ENCODE measurements at regions not wholly inside any gene's neighbourhood (a gene's known extent, or its start where the extent isn't known, plus 50 kb on each side); places are given as distances from the start of the nearest gene placed in this dataset.

DNA sequence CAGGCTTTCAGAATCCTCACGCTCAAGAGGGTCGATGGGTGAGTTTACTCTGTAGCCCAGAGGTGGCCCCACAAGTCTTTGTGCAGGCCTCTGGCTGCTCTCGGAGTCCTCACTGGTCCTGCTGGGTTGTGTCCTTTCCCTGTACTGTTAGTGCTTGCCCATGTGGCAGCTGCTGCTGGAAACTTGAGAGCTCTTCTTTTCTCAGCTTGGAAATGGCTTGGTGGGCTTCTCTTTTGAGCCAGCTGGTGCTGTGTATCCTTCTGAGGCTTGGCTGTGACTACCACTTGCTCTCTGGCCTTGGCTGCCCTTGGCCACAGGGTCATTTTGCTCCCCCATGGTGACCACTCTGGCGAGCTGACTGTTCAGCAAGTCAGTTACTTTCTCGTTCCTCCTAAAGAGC lies 82.2 kb upstream of the LMO4 start:
- H3K9me3 Mint-ChIP-seq: peaks cover 8% of the 10 kb centered on the region
- H3K4me1 Mint-ChIP-seq: peaks cover 5% of the 10 kb centered on the region
- no peaks in the 10 kb centered on the region for H3K36me3 Mint-ChIP-seq (ENCODE audit: low read depth)
- peaks cover 7% of the 10 kb centered on the region for H3K27me3 Mint-ChIP-seq (ENCODE audit: low read depth, poor library complexity)
- TF ChIP-seq, protein P1, sequence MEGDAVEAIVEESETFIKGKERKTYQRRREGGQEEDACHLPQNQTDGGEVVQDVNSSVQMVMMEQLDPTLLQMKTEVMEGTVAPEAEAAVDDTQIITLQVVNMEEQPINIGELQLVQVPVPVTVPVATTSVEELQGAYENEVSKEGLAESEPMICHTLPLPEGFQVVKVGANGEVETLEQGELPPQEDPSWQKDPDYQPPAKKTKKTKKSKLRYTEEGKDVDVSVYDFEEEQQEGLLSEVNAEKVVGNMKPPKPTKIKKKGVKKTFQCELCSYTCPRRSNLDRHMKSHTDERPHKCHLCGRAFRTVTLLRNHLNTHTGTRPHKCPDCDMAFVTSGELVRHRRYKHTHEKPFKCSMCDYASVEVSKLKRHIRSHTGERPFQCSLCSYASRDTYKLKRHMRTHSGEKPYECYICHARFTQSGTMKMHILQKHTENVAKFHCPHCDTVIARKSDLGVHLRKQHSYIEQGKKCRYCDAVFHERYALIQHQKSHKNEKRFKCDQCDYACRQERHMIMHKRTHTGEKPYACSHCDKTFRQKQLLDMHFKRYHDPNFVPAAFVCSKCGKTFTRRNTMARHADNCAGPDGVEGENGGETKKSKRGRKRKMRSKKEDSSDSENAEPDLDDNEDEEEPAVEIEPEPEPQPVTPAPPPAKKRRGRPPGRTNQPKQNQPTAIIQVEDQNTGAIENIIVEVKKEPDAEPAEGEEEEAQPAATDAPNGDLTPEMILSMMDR (IDR thresholded peaks at IDR 0.05): no peak
- H3K4me3 Mint-ChIP-seq: no peak overlapping the region
- no peak for DNase-seq
- H3K27ac Mint-ChIP-seq: no peak overlapping the region

DNA sequence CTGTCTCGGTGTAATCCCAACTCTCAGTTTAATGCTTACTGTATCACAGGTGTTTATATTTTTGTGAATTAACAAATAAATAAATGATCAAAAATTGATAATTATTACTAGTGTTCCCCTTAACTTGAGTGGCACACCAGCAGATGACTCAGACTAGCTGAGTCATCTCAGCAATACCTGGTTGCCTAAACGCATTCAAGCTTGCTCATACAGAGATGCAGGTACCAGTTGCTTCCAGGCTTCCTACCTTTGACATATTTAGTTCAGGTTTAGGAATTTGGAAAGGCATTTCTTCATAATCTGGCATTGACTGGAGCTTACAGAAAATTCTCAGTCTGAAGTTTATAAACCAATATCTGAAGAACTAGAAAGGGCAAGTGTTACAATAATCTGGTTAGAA lies 78.9 kb upstream of the LMO4 start:
- H3K4me3 Mint-ChIP-seq: no peak overlapping the region

DNA sequence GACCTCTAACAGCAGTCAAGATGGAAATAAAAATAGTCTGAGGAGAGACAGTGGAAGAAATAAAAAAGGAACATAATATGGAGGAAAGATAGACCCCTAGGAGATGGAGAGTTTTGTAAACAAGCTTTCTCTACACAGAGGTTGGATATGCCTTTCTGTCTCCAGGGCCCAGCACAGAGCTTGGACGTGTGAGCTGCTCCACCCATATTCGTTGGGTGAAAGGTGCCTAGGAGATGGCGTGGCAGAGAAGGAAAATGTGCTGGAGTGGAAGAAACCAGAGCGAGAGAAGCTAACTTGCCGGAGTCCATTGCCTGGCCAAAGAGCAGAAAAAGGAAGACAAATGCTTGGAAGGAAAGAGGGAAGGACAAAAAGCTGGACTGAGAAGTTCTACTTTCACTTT lies 78.3 kb upstream of the LMO4 start:
- DNase-seq: no peak
- peaks cover 27% of the 10 kb centered on the region for H3K9me3 Mint-ChIP-seq
- no peak overlapping the region for H3K27ac Mint-ChIP-seq
- no peak overlapping the region for H3K4me3 Mint-ChIP-seq
- H3K4me1 Mint-ChIP-seq: peaks cover 5% of the 10 kb centered on the region
- H3K36me3 Mint-ChIP-seq (ENCODE audit: low read depth): no peaks in the 10 kb centered on the region
- TF ChIP-seq, protein P1 (IDR thresholded peaks at IDR 0.05): no peak
- no peaks in the 10 kb centered on the region for H3K27me3 Mint-ChIP-seq (ENCODE audit: low read depth, poor library complexity)

More for the DNA sequence above, 78.9 kb upstream of the LMO4 start:
- peaks cover 26% of the 10 kb centered on the region for H3K9me3 Mint-ChIP-seq
- no peaks in the 10 kb centered on the region for H3K27me3 Mint-ChIP-seq (ENCODE audit: low read depth, poor library complexity)
- DNase-seq: no peak
- no peaks in the 10 kb centered on the region for H3K36me3 Mint-ChIP-seq (ENCODE audit: low read depth)
- TF ChIP-seq, protein P1 (IDR thresholded peaks at IDR 0.05): no peak
- peaks cover 5% of the 10 kb centered on the region for H3K4me1 Mint-ChIP-seq
- no peak overlapping the region for H3K27ac Mint-ChIP-seq

DNA sequence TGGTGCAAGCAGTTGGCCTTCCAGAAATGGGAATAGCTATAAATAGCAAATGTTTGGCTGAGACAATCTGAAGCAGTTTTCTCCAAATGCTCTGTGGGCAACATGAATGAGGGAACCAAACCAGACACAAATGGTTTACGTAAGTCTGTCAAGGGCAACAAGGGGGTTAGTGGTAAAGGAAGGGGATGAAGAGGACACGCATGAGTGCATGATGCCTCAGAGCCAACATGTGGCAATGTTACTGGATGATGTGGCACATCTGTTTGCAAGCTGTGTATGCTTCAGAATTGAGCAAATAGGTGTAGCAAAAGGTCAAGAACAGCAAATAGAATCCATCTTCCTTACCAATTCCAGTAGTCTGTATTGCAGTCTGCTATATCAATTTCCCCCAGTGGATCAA lies 76.3 kb upstream of the LMO4 start:
- H3K4me1 Mint-ChIP-seq: no peaks in the 10 kb centered on the region
- TF ChIP-seq, protein P1 (IDR thresholded peaks at IDR 0.05): no peak
- H3K9me3 Mint-ChIP-seq: peaks cover 32% of the 10 kb centered on the region
- no peak overlapping the region for H3K27ac Mint-ChIP-seq
- DNase-seq: no peak
- H3K27me3 Mint-ChIP-seq (ENCODE audit: low read depth, poor library complexity): no peaks in the 10 kb centered on the region
- H3K4me3 Mint-ChIP-seq: no peak overlapping the region
- no peaks in the 10 kb centered on the region for H3K36me3 Mint-ChIP-seq (ENCODE audit: low read depth)

DNA sequence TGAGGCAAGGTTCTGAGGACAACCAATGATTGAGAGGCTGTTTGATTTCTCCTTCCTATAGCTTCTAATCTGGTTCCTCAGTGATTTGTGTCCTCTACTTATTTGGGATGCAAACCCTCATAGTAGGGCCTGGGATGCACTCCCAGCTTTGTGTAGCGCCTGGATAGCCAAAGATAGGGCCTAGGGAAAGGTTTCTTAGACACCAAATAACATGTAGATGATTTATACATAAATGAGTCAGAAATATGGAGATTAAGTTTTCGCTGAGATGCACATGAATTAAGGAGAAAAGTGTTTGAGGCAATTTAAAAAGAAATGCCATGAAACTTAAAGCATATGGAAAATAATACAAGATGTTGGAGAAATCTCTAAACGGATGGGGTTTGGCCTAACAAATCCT lies 66.0 kb upstream of the LMO4 start:
- Mint-ChIP-seq H3K9me3 (peaks cover 8% of the 10 kb centered on the region), H3K27ac (no peak overlapping the region), H3K36me3 (ENCODE audit: low read depth) (no peaks in the 10 kb centered on the region), H3K4me3 (no peak overlapping the region), H3K27me3 (ENCODE audit: low read depth, poor library complexity) (peaks cover 9% of the 10 kb centered on the region), H3K4me1 (no peaks in the 10 kb centered on the region)
- no peak for DNase-seq
- TF ChIP-seq, protein P1 (IDR thresholded peaks at IDR 0.05): no peak

DNA sequence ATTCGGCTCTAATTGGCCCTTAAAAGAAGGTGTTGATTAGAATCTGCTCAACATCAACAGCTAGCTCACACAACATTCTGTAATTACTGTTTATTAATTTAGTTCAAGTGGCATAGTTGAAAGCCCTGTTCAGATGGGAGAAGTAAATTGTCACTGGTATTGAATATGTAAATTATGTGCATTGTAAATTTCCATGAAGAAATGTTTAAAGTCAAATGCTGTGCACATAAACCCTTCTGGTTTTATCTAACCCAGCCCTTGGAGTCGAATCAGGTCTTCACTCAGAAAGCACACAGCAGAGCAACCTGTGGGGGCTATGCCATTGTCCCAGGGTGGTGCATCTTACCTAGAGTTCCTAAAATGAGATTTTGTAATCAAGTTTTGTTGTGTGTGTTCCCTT lies 65.4 kb upstream of the LMO4 start:
- no peak overlapping the region for H3K4me3 Mint-ChIP-seq
- TF ChIP-seq, protein P1 (IDR thresholded peaks at IDR 0.05): no peak
- H3K36me3 Mint-ChIP-seq (ENCODE audit: low read depth): no peaks in the 10 kb centered on the region

More for the DNA sequence above, 65.4 kb upstream of the LMO4 start:
- no peaks in the 10 kb centered on the region for H3K4me1 Mint-ChIP-seq
- DNase-seq: no peak
- H3K9me3 Mint-ChIP-seq: peaks cover 8% of the 10 kb centered on the region
- H3K27me3 Mint-ChIP-seq (ENCODE audit: low read depth, poor library complexity): peaks cover 12% of the 10 kb centered on the region
- H3K27ac Mint-ChIP-seq: no peak overlapping the region
